ENCODE measurements at regions not wholly inside any gene's neighbourhood (a gene's known extent, or its start where the extent isn't known, plus 50 kb on each side); places are given as distances from the start of the nearest gene placed in this dataset.

DNA sequence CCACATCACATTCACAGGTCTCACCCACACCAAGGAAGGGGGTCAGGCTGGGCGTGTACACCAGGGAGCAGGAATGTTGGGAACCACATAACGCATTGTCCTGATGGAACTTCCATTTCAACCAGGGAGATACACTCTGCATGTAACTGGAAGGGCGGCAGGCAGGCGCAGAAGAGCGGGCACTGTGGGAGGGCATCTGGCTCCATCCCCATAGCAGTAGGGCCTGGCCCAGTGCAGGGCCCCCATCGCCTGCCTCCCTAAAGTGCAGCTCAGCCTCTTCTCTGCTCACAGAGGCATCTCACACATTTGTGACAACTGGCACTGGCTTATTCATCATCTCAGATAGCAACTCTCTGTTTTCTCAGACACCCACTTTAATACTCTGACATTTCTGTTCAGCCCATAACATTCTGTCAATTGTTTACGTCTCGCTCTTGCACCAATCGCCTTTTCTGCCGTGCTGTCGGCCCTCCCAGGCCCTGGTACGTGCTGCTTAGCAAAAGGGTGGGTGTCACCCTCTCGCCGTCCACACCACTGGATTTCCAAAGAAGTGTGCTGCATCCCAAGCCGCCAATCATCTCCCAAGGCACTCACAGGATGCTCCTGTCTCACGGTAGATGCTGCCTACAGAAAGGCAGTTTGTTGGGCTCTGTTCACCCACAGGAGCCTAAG is 353.3 kb upstream of the ZNF507 start:
- no peaks in the 10 kb centered on the region for H3K36me3 ChIP-seq (ENCODE audit: insufficient read depth, low read length)
- ChIA-PET POLR2A (no interaction called here), CTCF (ENCODE audit: unreplicated experiment) (no interaction called here)
- H3K9me2 ChIP-seq (ENCODE audit: insufficient read depth, low read length) = no peaks in the 10 kb centered on the region
- DNase-seq (ENCODE audit: low spot score) = no peak
- no peak overlapping the region for H3K4me3 ChIP-seq (ENCODE audit: low read depth, low read length, poor library complexity, severe bottlenecking)
- H3K4me2 ChIP-seq (ENCODE audit: low read length) = no peak overlapping the region
- H3K27ac ChIP-seq (ENCODE audit: low read depth, low read length, poor library complexity, severe bottlenecking) = no peak overlapping the region
- H3K4me1 ChIP-seq (ENCODE audit: insufficient read depth, low read length, poor library complexity, severe bottlenecking) = no peaks in the 10 kb centered on the region
- no peak for TF ChIP-seq EZH2phosphoT487 (IDR thresholded peaks at IDR 0.05; ENCODE audit: borderline replicate concordance, low read depth, low read length)
- TF ChIP-seq, protein P1, sequence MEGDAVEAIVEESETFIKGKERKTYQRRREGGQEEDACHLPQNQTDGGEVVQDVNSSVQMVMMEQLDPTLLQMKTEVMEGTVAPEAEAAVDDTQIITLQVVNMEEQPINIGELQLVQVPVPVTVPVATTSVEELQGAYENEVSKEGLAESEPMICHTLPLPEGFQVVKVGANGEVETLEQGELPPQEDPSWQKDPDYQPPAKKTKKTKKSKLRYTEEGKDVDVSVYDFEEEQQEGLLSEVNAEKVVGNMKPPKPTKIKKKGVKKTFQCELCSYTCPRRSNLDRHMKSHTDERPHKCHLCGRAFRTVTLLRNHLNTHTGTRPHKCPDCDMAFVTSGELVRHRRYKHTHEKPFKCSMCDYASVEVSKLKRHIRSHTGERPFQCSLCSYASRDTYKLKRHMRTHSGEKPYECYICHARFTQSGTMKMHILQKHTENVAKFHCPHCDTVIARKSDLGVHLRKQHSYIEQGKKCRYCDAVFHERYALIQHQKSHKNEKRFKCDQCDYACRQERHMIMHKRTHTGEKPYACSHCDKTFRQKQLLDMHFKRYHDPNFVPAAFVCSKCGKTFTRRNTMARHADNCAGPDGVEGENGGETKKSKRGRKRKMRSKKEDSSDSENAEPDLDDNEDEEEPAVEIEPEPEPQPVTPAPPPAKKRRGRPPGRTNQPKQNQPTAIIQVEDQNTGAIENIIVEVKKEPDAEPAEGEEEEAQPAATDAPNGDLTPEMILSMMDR (conservative IDR thresholded peaks at IDR 0.05; ENCODE audit: low read length) = no peak
- no peaks in the 10 kb centered on the region for H3K79me2 ChIP-seq (ENCODE audit: insufficient read depth, low read depth, low read length)
- H3K9me3 ChIP-seq (ENCODE audit: low read length) = no peaks in the 10 kb centered on the region
- H4K20me1 ChIP-seq (ENCODE audit: insufficient read depth, low read length) = no peaks in the 10 kb centered on the region
- H2AFZ ChIP-seq (ENCODE audit: low read length) = no peak overlapping the region
- BruUV-seq (replicated peaks) = no TSS peak
- intact Hi-C loops (cut with micrococcal nuclease; ENCODE audit: unreplicated experiment) = no loop called here

DNA sequence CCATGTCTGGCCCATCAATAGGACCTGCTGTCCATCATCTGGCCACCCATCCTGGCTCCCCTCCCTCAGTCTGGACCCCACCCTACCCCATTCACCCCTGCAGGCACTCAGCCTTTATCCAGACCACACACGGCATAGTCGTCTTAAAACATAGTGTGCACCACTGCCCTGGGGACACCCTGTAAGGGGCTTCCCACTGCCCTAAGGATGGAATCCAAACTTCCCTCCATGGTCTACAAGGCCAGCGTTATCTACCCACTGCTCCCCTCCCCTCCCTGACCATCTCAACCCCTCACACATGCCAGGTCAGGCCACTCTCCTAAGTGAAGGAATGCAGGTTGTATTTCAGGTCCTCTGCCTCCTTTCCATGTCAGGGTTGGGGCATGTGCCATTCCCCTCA is 352.7 kb upstream of the ZNF507 start:
- Histone ChIP-seq H3K9me2 (ENCODE audit: insufficient read depth, low read length) (no peaks in the 10 kb centered on the region), H3K4me1 (ENCODE audit: insufficient read depth, low read length, poor library complexity, severe bottlenecking) (no peaks in the 10 kb centered on the region), H3K9me3 (ENCODE audit: low read length) (no peaks in the 10 kb centered on the region), H3K79me2 (ENCODE audit: insufficient read depth, low read depth, low read length) (no peaks in the 10 kb centered on the region), H4K20me1 (ENCODE audit: insufficient read depth, low read length) (no peaks in the 10 kb centered on the region), H3K36me3 (ENCODE audit: insufficient read depth, low read length) (no peaks in the 10 kb centered on the region), H3K4me2 (ENCODE audit: low read length) (no peak overlapping the region), H3K27ac (ENCODE audit: low read depth, low read length, poor library complexity, severe bottlenecking) (no peak overlapping the region), H3K4me3 (ENCODE audit: low read depth, low read length, poor library complexity, severe bottlenecking) (no peak overlapping the region), H2AFZ (ENCODE audit: low read length) (no peak overlapping the region)
- intact Hi-C loops (cut with micrococcal nuclease; ENCODE audit: unreplicated experiment) = no loop called here
- no peak for TF ChIP-seq EZH2phosphoT487 (IDR thresholded peaks at IDR 0.05; ENCODE audit: borderline replicate concordance, low read depth, low read length)
- TF ChIP-seq, protein P1 (conservative IDR thresholded peaks at IDR 0.05; ENCODE audit: low read length) = no peak
- POLR2A ChIA-PET = no interaction called here
- no TSS peak for BruUV-seq (replicated peaks)
- CTCF ChIA-PET (ENCODE audit: unreplicated experiment) = no interaction called here
- DNase-seq (ENCODE audit: low spot score) = no peak

DNA sequence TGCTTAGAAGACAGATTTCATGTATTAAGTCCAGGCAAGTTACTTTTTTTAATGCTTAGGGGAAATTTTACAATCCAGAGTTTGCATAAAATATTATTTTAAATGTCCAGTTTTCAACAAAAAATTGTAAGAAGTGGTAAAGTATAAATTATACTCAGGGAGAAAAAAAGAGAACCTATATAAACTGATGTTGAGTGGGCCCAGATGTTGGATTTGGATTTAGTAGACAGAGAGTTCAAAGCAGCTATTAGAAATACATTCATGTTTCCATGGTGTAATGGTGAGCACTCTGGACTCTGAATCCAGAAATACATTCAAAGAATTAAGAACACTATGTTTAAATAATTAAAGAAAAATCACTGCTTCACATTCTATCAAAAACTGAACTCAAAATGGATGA is 349.9 kb upstream of the ZNF507 start:
- no peak overlapping the region for H3K4me2 ChIP-seq (ENCODE audit: low read length)
- intact Hi-C loops (cut with micrococcal nuclease; ENCODE audit: unreplicated experiment) = no loop called here

More for the DNA sequence above, 349.9 kb upstream of the ZNF507 start:
- Histone ChIP-seq H4K20me1 (ENCODE audit: insufficient read depth, low read length) (no peaks in the 10 kb centered on the region), H3K4me3 (ENCODE audit: low read depth, low read length, poor library complexity, severe bottlenecking) (no peak overlapping the region), H2AFZ (ENCODE audit: low read length) (no peak overlapping the region), H3K9me3 (ENCODE audit: low read length) (no peaks in the 10 kb centered on the region), H3K79me2 (ENCODE audit: insufficient read depth, low read depth, low read length) (no peaks in the 10 kb centered on the region), H3K9me2 (ENCODE audit: insufficient read depth, low read length) (no peaks in the 10 kb centered on the region), H3K36me3 (ENCODE audit: insufficient read depth, low read length) (no peaks in the 10 kb centered on the region), H3K27ac (ENCODE audit: low read depth, low read length, poor library complexity, severe bottlenecking) (no peak overlapping the region), H3K4me1 (ENCODE audit: insufficient read depth, low read length, poor library complexity, severe bottlenecking) (no peaks in the 10 kb centered on the region)
- POLR2A ChIA-PET = no interaction called here
- no peak for DNase-seq (ENCODE audit: low spot score)
- CTCF ChIA-PET (ENCODE audit: unreplicated experiment) = no interaction called here
- no peak for TF ChIP-seq EZH2phosphoT487 (IDR thresholded peaks at IDR 0.05; ENCODE audit: borderline replicate concordance, low read depth, low read length)
- TF ChIP-seq, protein P1 (conservative IDR thresholded peaks at IDR 0.05; ENCODE audit: low read length) = no peak
- BruUV-seq (replicated peaks) = no TSS peak
